Loucy (cell line): ENCODE measurements at regions not wholly inside any gene's neighbourhood (a gene's known extent, or its start where the extent isn't known, plus 50 kb on each side); places are given as distances from the start of the nearest gene placed in this dataset.

Source experiments
- H2AFZ ChIP-seq: fragments of 200-600 bp; sonication (generic); 2 replicates; pipeline ENCODE4 v1.6.0; 2016; ENCODE audit warnings: antibody characterized with exemption, mild to moderate bottlenecking, low read length, moderate library complexity
- H3F3A ChIP-seq: fragments of 200-600 bp; 2 replicates; pipeline ENCODE4 v1.6.0; 2016; ENCODE audit warnings: antibody characterized with exemption, low read depth, mild to moderate bottlenecking
- H3K27me3 ChIP-seq: fragments of 200-600 bp; sonication (generic); 2 replicates; pipeline ENCODE4 v1.6.1; 2014; ENCODE audit warnings: low read length, mild to moderate bottlenecking; ENCODE audit not compliant: insufficient read depth, poor library complexity, severe bottlenecking
- H3K36me3 ChIP-seq: fragments of 200-600 bp; sonication (generic); 2 replicates; pipeline ENCODE4 v1.6.1; 2016; ENCODE audit warnings: low read length; ENCODE audit not compliant: insufficient read depth
- H3K4me1 ChIP-seq: fragments of 200-600 bp; sonication (generic); 2 replicates; pipeline ENCODE4 v1.5.1; 2014; ENCODE audit warnings: low read length, mild to moderate bottlenecking; ENCODE audit not compliant: insufficient read depth, poor library complexity, severe bottlenecking
- H3K4me2 ChIP-seq: fragments of 200-600 bp; sonication (generic); 2 replicates; pipeline ENCODE4 v1.6.0; 2014; ENCODE audit warnings: antibody characterized with exemption, low read length, low read depth, mild to moderate bottlenecking; ENCODE audit not compliant: poor library complexity, severe bottlenecking
- H3K4me3 ChIP-seq: fragments of 200-600 bp; sonication (generic); 2 replicates; pipeline ENCODE4 v1.5.1; 2014; ENCODE audit warnings: low read length, mild to moderate bottlenecking, mixed read lengths; ENCODE audit not compliant: poor library complexity, severe bottlenecking
- H3K79me2 ChIP-seq: fragments of 200-600 bp; sonication (generic); 2 replicates; pipeline ENCODE4 v1.6.1; 2014; ENCODE audit warnings: low read length; ENCODE audit not compliant: insufficient read depth
- H3K9ac ChIP-seq: fragments of 200-600 bp; sonication (generic); 2 replicates; pipeline ENCODE4 v1.6.0; 2014; ENCODE audit warnings: mild to moderate bottlenecking, low read depth, low read length, moderate library complexity; ENCODE audit not compliant: poor library complexity, severe bottlenecking
- H3K9me2 ChIP-seq: fragments of 200-600 bp; sonication (generic); replicated peaks from 2 replicates; pipeline ENCODE4 v1.6.1; 2016; ENCODE audit warnings: low read depth, low read length, mixed read lengths
- H3K9me3 ChIP-seq: fragments of 200-600 bp; sonication (generic); 2 replicates; pipeline ENCODE4 v1.6.1; 2014; ENCODE audit warnings: mild to moderate bottlenecking, antibody characterized with exemption, low read length, low read depth; ENCODE audit not compliant: insufficient read depth
- H4K20me1 ChIP-seq: fragments of 200-600 bp; sonication (generic); 2 replicates; pipeline ENCODE4 v1.6.0; 2014; ENCODE audit warnings: antibody characterized with exemption, low read length, mild to moderate bottlenecking; ENCODE audit not compliant: insufficient read depth, poor library complexity, severe bottlenecking
- EZH2phosphoT487 ChIP-seq: fragments of 200-600 bp; IDR thresholded peaks from 2 replicates; pipeline ENCODE4 v1.6.1; 2018; ENCODE audit warnings: antibody characterized with exemption, mild to moderate bottlenecking, moderate library complexity, borderline replicate concordance
- TF ChIP-seq, protein P1 (sequence below): fragments of 200-600 bp; sonication (generic); conservative IDR thresholded peaks from 2 replicates; pipeline ENCODE4 v1.5.1; 2014; ENCODE audit warnings: mild to moderate bottlenecking, antibody characterized with exemption, low read length

GRCh38 chr16:5882087-5882640, 784.6 kb upstream of the EEF2KMT start:
- H3F3A ChIP-seq, result no peaks in the 10 kb centered on the region
- H3K9me3 ChIP-seq, result no peaks in the 10 kb centered on the region
- no peaks in the 10 kb centered on the region for H3K27me3 ChIP-seq
- no peaks in the 10 kb centered on the region for H3K9me2 ChIP-seq
- H3K36me3 ChIP-seq, result no peaks in the 10 kb centered on the region
- no peak overlapping the region for H2AFZ ChIP-seq
- no peaks in the 10 kb centered on the region for H4K20me1 ChIP-seq
- no peak overlapping the region for H3K4me3 ChIP-seq
- no peak for TF ChIP-seq EZH2phosphoT487
- TF ChIP-seq, protein P1, sequence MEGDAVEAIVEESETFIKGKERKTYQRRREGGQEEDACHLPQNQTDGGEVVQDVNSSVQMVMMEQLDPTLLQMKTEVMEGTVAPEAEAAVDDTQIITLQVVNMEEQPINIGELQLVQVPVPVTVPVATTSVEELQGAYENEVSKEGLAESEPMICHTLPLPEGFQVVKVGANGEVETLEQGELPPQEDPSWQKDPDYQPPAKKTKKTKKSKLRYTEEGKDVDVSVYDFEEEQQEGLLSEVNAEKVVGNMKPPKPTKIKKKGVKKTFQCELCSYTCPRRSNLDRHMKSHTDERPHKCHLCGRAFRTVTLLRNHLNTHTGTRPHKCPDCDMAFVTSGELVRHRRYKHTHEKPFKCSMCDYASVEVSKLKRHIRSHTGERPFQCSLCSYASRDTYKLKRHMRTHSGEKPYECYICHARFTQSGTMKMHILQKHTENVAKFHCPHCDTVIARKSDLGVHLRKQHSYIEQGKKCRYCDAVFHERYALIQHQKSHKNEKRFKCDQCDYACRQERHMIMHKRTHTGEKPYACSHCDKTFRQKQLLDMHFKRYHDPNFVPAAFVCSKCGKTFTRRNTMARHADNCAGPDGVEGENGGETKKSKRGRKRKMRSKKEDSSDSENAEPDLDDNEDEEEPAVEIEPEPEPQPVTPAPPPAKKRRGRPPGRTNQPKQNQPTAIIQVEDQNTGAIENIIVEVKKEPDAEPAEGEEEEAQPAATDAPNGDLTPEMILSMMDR, result no peak
- H3K4me1 ChIP-seq, result no peaks in the 10 kb centered on the region
- H3K4me2 ChIP-seq, result no peak overlapping the region
- no peaks in the 10 kb centered on the region for H3K79me2 ChIP-seq
- H3K9ac ChIP-seq, result no peak overlapping the region

DNA sequence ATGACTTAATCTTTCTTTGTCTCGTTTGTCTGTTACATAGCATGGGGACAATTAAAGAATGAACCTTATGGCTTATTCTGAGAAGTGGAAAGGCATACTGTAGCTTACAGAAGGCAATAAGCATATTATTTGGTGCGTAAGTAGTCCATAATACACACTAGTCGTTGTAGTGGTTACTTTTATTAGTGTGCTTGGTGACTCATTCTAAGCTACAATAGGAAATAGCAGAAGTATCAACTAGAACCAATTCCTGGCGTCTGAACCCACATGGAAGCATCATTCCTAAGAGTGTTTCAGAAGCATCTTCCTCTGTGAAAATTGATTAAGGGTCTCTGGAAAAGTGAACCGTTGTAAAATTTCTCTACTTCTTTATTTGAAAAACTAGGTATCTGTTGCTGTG, 777.8 kb upstream of the EEF2KMT start:
- Histone ChIP-seq H3K9me3 (no peaks in the 10 kb centered on the region), H4K20me1 (no peaks in the 10 kb centered on the region), H3K9me2 (no peaks in the 10 kb centered on the region), H3K36me3 (no peaks in the 10 kb centered on the region), H3K27me3 (no peaks in the 10 kb centered on the region), H3K4me1 (no peaks in the 10 kb centered on the region), H2AFZ (no peak overlapping the region), H3F3A (no peaks in the 10 kb centered on the region), H3K4me3 (no peak overlapping the region), H3K79me2 (no peaks in the 10 kb centered on the region), H3K4me2 (no peak overlapping the region), H3K9ac (no peak overlapping the region)
- TF ChIP-seq, protein P1, result no peak
- no peak for TF ChIP-seq EZH2phosphoT487

GRCh38 chr16:5874899-5875298, 777.3 kb upstream of the EEF2KMT start:
- Histone ChIP-seq H3F3A (no peaks in the 10 kb centered on the region), H3K36me3 (no peaks in the 10 kb centered on the region), H3K27me3 (no peaks in the 10 kb centered on the region), H2AFZ (no peak overlapping the region), H3K9me2 (no peaks in the 10 kb centered on the region), H3K4me3 (no peak overlapping the region), H3K9me3 (no peaks in the 10 kb centered on the region), H3K4me2 (no peak overlapping the region), H3K79me2 (no peaks in the 10 kb centered on the region), H3K4me1 (no peaks in the 10 kb centered on the region), H4K20me1 (no peaks in the 10 kb centered on the region), H3K9ac (no peak overlapping the region)
- TF ChIP-seq, protein P1, result no peak
- no peak for TF ChIP-seq EZH2phosphoT487
